Spinal cord (tissue), 9 donors: ENCODE measurements at regions not wholly inside any gene's neighbourhood (a gene's known extent, or its start where the extent isn't known, plus 50 kb on each side); places are given as distances from the start of the nearest gene placed in this dataset.
A peak's percentile ranks its signal among the peaks of the same experiment; 100 is the strongest.
"Not testable (repeated sequence)": the region's sequence is repeated elsewhere in the genome, so short reads cannot be mapped to it uniquely, and the experiment has no call there.

Experiments used
- DNase-seq, 6 donors: peaks; one replicate each; pipeline versions ENCODE4 v3.0.0 to v3.0.0-alpha.2; 2013 to 2015; ENCODE audit warnings: low spot score in 6 of 6, low read depth in 4 of 6
- H3K27ac ChIP-seq: one replicate; pipeline ENCODE4 v1.5.1; 2013; ENCODE audit warnings: low read depth, low read length, control low read depth
- H3K27me3 ChIP-seq: one replicate; pipeline ENCODE4 v1.6.1; 2013; ENCODE audit warnings: low read length; ENCODE audit not compliant: control insufficient read depth, insufficient read depth
- H3K36me3 ChIP-seq: one replicate; pipeline ENCODE4 v1.6.1; 2013; ENCODE audit warnings: low read length; ENCODE audit not compliant: control insufficient read depth, insufficient read depth
- H3K4me1 ChIP-seq: one replicate; pipeline ENCODE4 v1.6.1; 2013; ENCODE audit warnings: low read length; ENCODE audit not compliant: control insufficient read depth, insufficient read depth
- H3K4me3 ChIP-seq: one replicate; pipeline ENCODE4 v1.5.1; 2013; ENCODE audit warnings: low read depth, low read length, control low read depth
- H3K9me3 ChIP-seq: one replicate; pipeline ENCODE4 v1.6.1; 2013; ENCODE audit warnings: low read length; ENCODE audit not compliant: control insufficient read depth, insufficient read depth
- WGBS: methylation state at CpG from one replicate; pipeline ENCODE4 v1.1.5; 2013; ENCODE audit warnings: missing lambda C conversion rate; ENCODE audit not compliant: insufficient coverage; 5-methylcytosine and 5-hydroxymethylcytosine counted together
- donor health status: healthy.

DNA sequence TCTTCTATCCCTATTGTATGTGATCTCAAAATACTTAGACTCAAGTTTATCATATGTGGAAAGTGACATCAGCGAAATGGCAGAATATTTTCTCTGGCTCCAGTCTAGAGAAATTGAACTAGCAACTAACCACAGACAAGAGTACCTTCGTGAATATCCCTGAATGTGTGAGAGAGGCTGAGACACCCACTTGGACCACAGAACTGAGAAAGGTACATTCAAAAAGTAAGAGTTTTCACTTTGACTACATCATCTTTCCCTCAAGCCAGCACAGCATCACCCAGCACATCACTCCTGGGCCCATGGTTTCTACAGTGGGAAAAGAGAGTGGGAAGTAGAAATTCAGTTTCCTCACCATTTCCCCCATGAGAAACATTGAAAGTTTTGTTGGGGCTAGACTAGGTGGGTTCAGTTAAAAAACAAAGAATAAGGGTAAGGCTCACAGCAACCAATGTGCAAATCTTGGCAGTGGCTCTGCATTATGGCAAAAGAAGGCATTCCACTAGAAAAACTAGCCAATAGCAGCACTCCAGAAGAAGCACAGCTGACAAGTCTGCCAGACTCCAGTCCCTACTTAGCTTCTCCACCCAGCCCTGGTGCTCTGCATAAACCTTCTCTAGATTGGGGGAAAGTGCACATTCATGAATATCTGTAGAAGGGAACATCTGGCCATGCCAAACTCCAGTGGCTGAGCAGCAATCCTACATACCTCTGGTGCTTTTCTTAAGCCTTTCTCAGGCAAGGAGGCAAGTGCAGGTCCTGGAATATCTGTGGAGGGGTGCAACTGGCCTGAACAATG lies 225.6 kb upstream of the VLDLR start:
- no peak for DNase-seq
- H3K27ac ChIP-seq: no peak overlapping the region
- H3K9me3 ChIP-seq: peaks cover 4% of the 10 kb centered on the region
- no peaks in the 10 kb centered on the region for H3K4me1 ChIP-seq
- no peaks in the 10 kb centered on the region for H3K27me3 ChIP-seq
- no peak overlapping the region for H3K4me3 ChIP-seq
- WGBS: 100% methylated on average over 1 of the region's 2 CpGs
- no peaks in the 10 kb centered on the region for H3K36me3 ChIP-seq

DNA sequence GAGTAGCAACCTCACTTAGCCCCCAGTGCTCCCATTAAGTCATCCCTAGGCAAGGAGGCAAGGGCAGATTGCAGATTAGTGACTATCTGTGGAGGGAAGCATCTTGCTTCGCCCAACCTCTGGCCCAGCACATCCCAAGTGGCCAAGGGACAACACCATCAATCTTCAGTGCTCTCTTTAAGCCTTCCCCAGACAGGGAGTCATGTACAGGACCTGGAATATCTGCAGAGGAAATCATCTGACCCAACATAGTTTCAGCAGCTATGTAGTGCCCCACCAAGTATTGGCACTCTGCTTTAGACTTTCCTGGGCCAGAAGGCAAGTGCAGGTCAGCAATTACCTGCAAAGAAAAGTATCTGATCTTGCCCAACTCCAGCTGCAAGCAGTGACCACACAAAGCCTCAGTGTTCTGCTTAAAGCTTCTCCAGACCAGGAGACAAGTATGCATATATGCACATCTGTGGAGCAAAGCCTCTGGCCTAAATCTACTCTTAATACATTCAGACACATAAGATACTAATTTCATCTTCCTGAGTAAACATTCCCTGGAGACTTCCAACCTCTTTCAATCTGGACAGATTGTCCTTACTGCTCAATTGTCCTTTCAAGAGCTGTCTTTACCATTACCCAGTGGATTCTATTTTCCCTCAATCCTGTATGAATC lies 224.8 kb upstream of the VLDLR start:
- Histone ChIP-seq H3K27ac (no peak overlapping the region), H3K9me3 (peaks cover 4% of the 10 kb centered on the region), H3K36me3 (no peaks in the 10 kb centered on the region), H3K27me3 (no peaks in the 10 kb centered on the region), H3K4me3 (no peak overlapping the region), H3K4me1 (no peaks in the 10 kb centered on the region)
- WGBS: 0% methylated on average over 1 of the region's 1 CpG
- DNase-seq: no peak

DNA sequence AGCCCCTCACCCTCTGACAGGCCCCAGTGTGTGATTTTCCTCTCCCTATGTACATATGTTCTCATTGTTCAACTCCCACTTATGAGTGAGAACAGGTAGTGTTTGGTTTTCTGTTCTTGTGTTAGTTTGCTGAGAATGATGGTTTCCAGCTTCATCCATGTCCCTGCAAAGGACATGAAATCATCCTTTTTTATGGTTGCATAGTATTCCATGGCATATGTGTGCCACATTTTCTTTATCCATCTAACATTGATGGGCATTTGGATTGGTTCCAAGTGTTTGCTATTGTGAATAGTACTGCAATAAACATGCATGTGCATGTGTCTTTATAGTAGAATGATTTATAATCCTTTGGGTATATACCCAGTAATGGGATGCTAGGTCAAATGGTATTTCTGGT lies 223.7 kb upstream of the VLDLR start:
- not testable (repeated sequence) for H3K36me3 ChIP-seq, H3K9me3 ChIP-seq, H3K27ac ChIP-seq, DNase-seq, H3K27me3 ChIP-seq, H3K4me3 ChIP-seq, H3K4me1 ChIP-seq

DNA sequence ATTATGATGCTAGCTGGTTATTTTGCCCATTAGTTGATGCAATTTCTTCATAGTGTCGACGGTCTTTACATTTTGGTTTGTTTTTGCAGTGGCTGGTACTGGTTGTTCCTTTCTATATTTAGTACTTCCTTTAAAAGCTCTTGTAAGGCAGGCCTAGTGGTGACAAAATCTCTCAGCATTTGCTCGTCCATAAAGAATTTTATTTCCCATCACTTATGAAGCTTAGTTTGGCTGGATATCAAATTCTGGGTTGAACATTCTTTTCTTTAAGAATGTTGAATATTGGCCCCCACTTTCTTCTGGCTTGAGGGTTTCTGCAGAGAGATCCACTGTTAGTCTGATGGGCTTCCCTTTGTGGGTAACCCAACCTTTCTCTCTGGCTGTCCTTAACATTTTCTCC lies 219.8 kb upstream of the VLDLR start:
- not testable (repeated sequence) for H3K4me1 ChIP-seq, H3K9me3 ChIP-seq, H3K27me3 ChIP-seq, H3K4me3 ChIP-seq, H3K36me3 ChIP-seq, DNase-seq, H3K27ac ChIP-seq
- WGBS: no CpG with 5 or more reads among the region's 3 CpGs

DNA sequence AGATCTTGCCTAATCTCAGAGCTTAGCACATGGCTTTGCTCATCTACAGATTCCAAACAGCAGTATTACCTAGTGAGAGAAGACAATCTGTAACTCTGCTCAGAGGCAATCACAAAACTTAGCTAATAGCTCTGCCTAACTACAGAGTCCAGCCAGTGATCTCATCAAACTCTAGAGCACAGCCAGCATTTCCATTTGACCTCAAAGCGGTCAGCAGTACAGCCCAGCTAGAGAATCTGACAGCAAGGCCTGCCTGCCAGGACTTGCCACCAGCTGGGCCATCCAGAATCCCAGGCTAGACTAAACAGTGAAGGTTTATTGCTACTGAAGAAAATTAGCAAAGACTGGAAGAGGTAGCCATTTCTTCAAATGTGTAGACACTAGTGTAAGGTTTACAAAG lies 217.9 kb upstream of the VLDLR start:
- WGBS: 0% methylated on average over 1 of the region's 1 CpG
- Histone ChIP-seq H3K36me3 (no peaks in the 10 kb centered on the region), H3K4me1 (no peaks in the 10 kb centered on the region), H3K4me3 (no peak overlapping the region), H3K9me3 (peaks cover 4% of the 10 kb centered on the region), H3K27ac (no peak overlapping the region), H3K27me3 (no peaks in the 10 kb centered on the region)
- DNase-seq: no peak

DNA sequence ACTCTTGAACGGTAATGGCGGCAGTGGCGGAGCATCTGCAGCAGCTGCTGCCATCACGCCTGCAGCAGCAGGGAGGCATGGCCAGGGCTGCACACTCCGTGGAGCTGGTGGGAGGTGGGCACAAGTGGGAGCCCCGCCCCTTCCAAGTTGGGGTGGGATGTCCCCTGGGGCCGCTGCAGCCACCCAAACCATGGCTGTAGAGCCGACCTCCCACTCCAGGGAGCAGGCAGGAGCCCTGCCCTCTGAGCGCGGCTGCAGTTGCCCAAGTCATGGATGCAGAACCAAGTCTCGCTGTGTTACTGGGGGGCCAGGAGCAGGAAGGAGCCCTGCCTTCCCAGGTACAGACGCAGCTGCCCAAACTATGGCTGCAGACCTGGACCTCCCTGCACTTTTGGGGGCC lies 215.3 kb upstream of the VLDLR start:
- Histone ChIP-seq H3K27me3 (no peaks in the 10 kb centered on the region), H3K4me3 (no peak overlapping the region)
- WGBS: 93% methylated on average over 12 of the region's 12 CpGs

DNA sequence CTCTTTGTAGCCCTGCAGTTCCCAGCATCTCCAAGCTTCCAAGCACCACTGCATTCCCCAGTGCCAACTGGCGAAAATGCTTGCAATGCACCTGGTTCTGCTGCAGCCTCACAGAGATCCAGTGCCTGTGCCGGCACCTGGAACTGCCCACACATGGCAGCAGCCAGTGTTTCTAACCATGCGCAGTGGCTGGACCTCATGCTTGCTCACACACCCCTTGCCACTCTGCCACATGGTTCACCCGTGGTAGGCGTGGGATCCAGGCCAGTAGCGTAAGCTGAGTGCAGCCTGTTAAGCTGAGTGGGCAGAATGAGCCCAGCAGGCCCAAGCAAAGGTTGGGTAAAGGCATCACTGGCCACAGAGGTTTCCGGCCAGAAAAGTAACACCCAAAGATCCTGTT lies 214.1 kb upstream of the VLDLR start:
- H3K9me3 ChIP-seq: peaks cover 2% of the 10 kb centered on the region
- no peak overlapping the region for H3K27ac ChIP-seq
- no peaks in the 10 kb centered on the region for H3K36me3 ChIP-seq
- H3K27me3 ChIP-seq: no peaks in the 10 kb centered on the region
- DNase-seq: no peak
- H3K4me1 ChIP-seq: no peaks in the 10 kb centered on the region
- no peak overlapping the region for H3K4me3 ChIP-seq
- 86% methylated on average over 6 of the region's 7 CpGs for WGBS

More for the DNA sequence above, 215.3 kb upstream of the VLDLR start:
- DNase-seq: no peak
- no peaks in the 10 kb centered on the region for H3K36me3 ChIP-seq
- H3K4me1 ChIP-seq: no peaks in the 10 kb centered on the region
- H3K27ac ChIP-seq: no peak overlapping the region
- peaks cover 2% of the 10 kb centered on the region for H3K9me3 ChIP-seq

DNA sequence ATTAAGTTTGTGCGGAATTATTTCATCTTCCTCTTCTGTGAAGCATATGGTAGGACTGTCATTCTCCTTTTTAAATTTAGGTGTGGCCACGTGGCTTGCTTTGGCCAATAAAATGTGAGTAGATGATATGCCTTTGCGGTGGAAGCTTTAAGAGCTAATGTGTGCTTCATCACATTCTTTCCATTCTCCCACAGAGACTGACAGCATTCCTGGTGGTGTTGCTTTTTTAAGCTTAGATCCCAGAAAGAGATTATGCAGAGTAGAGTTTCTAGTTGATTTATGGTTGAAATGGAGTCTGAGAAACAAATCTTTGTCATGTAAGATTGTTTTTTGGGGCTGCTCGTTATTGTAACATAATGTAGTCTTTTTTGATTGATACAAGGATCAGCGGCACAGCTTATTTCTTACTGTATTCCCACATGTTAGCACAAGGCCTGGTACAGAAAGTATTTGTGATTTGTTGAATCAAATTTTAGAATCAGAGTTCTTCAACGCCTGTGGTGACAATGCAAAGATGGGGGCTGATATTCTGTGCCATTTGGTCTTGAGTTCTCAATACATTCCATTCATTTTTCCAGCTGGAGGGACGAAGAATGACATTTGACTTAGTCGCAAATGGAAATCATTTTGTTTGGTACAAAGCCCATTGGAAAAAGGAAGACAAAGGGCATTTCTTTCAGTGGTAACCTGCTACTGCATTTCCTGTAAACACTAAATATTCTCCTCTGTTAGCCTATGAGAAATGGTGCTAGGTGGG lies 209.9 kb upstream of the VLDLR start:
- no peaks in the 10 kb centered on the region for H3K27me3 ChIP-seq
- no CpG with 5 or more reads among the region's 8 CpGs for WGBS
- no peaks in the 10 kb centered on the region for H3K36me3 ChIP-seq
- H3K27ac ChIP-seq: peak overlapping the region; percentile 29
- no peak for DNase-seq
- no peak overlapping the region for H3K4me3 ChIP-seq
- no peaks in the 10 kb centered on the region for H3K9me3 ChIP-seq
- no peaks in the 10 kb centered on the region for H3K4me1 ChIP-seq

DNA sequence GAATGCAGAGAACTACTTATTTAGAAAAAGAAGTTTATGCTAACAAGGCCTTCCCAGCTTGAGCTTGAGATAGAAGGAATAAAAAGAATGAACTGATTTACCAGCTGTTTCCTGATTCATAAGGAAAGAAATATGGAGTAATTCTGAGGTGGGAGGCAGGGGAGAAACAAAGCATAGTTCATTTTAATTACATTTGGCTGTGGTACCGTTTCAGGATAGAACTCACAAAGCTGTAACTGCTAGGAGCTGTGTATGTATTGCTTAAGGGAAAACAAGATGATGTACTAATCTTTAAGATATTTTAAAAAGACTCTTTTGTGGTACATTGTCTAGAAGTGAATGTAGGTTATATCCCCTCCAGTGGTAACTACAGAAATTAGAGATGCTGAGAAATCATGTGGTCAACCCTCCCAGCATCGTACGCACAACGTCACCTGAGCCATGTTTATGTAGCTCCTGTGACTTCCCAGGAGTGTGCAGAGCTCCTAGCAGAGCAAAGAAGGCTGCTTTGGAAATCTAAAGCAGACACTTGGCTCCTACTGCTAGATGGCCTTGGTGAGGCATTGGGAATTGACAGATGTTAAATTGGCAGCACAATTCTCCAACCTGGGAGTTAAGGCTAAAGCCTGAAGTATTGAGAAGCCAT lies 208.3 kb upstream of the VLDLR start:
- Histone ChIP-seq H3K36me3 (no peaks in the 10 kb centered on the region), H3K4me3 (no peak overlapping the region), H3K4me1 (no peaks in the 10 kb centered on the region), H3K27ac (no peak overlapping the region), H3K27me3 (no peaks in the 10 kb centered on the region), H3K9me3 (no peaks in the 10 kb centered on the region)
- peak in 2 of 6 donors; percentile 21 to 80 for DNase-seq
- 83% methylated on average over 1 of the region's 4 CpGs for WGBS
